ENCODE measurements at regions not wholly inside any gene's neighbourhood (a gene's known extent, or its start where the extent isn't known, plus 50 kb on each side); places are given as distances from the start of the nearest gene placed in this dataset.
"Not testable (repeated sequence)": the region's sequence is repeated elsewhere in the genome, so short reads cannot be mapped to it uniquely, and the experiment has no call there.

- DNase-seq (ENCODE audit: insufficient read length, low spot score) (no peak), FAIRE-seq (no peak)
- TF ChIP-seq POLR2A (IDR thresholded peaks at IDR 0.05; ENCODE audit: low read depth, low read length) = no peak
Measured at GRCh38 chr13:63774133-63774532, 2358.5 kb upstream of the PCDH20 start.

GRCh38 chr13:63773476-63773875, 2357.8 kb upstream of the PCDH20 start:
- no peak for TF ChIP-seq POLR2A (IDR thresholded peaks at IDR 0.05; ENCODE audit: low read depth, low read length)
- DNase-seq (ENCODE audit: insufficient read length, low spot score) (no peak), FAIRE-seq (no peak)

- FAIRE-seq; DNase-seq (ENCODE audit: insufficient read length, low spot score): not testable (repeated sequence)
Measured at GRCh38 chr13:63757683-63758082, 2342.0 kb upstream of the PCDH20 start.

GRCh38 chr13:63749857-63750256, 2334.2 kb upstream of the PCDH20 start:
- not testable (repeated sequence) for DNase-seq (ENCODE audit: insufficient read length, low spot score)
- FAIRE-seq = peak; percentile 94

- not testable (repeated sequence) for FAIRE-seq; DNase-seq (ENCODE audit: insufficient read length, low spot score)
Measured at GRCh38 chr13:63741814-63742101, 2326.1 kb upstream of the PCDH20 start.

- no peak for TF ChIP-seq POLR2A (IDR thresholded peaks at IDR 0.05; ENCODE audit: low read depth, low read length)
- DNase-seq (ENCODE audit: insufficient read length, low spot score) (no peak), FAIRE-seq (no peak)
Measured at GRCh38 chr13:63741029-63741813, 2325.6 kb upstream of the PCDH20 start.

GRCh38 chr13:63739112-63739735, 2323.6 kb upstream of the PCDH20 start:
- not testable (repeated sequence) for DNase-seq (ENCODE audit: insufficient read length, low spot score); FAIRE-seq

- FAIRE-seq = no peak
- no peak for TF ChIP-seq POLR2A (IDR thresholded peaks at IDR 0.05; ENCODE audit: low read depth, low read length)
- DNase-seq (ENCODE audit: insufficient read length, low spot score) = no peak
Measured at GRCh38 chr13:63737418-63737817, 2321.8 kb upstream of the PCDH20 start.

GRCh38 chr13:63731896-63732295, 2316.2 kb upstream of the PCDH20 start:
- DNase-seq (ENCODE audit: insufficient read length, low spot score) = no peak
- no peak for FAIRE-seq

GRCh38 chr13:63712159-63712558, 2296.5 kb upstream of the PCDH20 start:
- not testable (repeated sequence) for FAIRE-seq

More at GRCh38 chr13:63731896-63732295, 2316.2 kb upstream of the PCDH20 start:
- no peak for TF ChIP-seq POLR2A (IDR thresholded peaks at IDR 0.05; ENCODE audit: low read depth, low read length)

GRCh38 chr13:63706751-63707150, 2291.1 kb upstream of the PCDH20 start:
- DNase-seq (ENCODE audit: insufficient read length, low spot score) = no peak
- TF ChIP-seq POLR2A (IDR thresholded peaks at IDR 0.05; ENCODE audit: low read depth, low read length) = no peak
- FAIRE-seq = no peak

More at GRCh38 chr13:63712159-63712558, 2296.5 kb upstream of the PCDH20 start:
- not testable (repeated sequence) for DNase-seq (ENCODE audit: insufficient read length, low spot score)

- FAIRE-seq (no peak), DNase-seq (ENCODE audit: insufficient read length, low spot score) (no peak)
- TF ChIP-seq POLR2A (IDR thresholded peaks at IDR 0.05; ENCODE audit: low read depth, low read length) = no peak
Measured at GRCh38 chr13:63704521-63704920, 2288.9 kb upstream of the PCDH20 start.

GRCh38 chr13:63700350-63700749, 2284.7 kb upstream of the PCDH20 start:
- FAIRE-seq = no peak
- TF ChIP-seq POLR2A (IDR thresholded peaks at IDR 0.05; ENCODE audit: low read depth, low read length) = no peak
- no peak for DNase-seq (ENCODE audit: insufficient read length, low spot score)

- no peak for FAIRE-seq
- DNase-seq (ENCODE audit: insufficient read length, low spot score) = no peak
Measured at GRCh38 chr13:63699948-63700347, 2284.3 kb upstream of the PCDH20 start.

GRCh38 chr13:63696055-63696454, 2280.4 kb upstream of the PCDH20 start:
- no peak for TF ChIP-seq POLR2A (IDR thresholded peaks at IDR 0.05; ENCODE audit: low read depth, low read length)
- no peak for FAIRE-seq
- DNase-seq (ENCODE audit: insufficient read length, low spot score) = no peak

More at GRCh38 chr13:63699948-63700347, 2284.3 kb upstream of the PCDH20 start:
- TF ChIP-seq POLR2A (IDR thresholded peaks at IDR 0.05; ENCODE audit: low read depth, low read length) = no peak

Data from H54 (cell line).